GM12873 (cell line): ENCODE measurements at regions not wholly inside any gene's neighbourhood (a gene's known extent, or its start where the extent isn't known, plus 50 kb on each side); places are given as distances from the start of the nearest gene placed in this dataset.

Experiments used
- CTCF ChIP-seq: IDR thresholded peaks from 2 replicates; pipeline ENCODE4 v1.5.1; 2012; ENCODE audit warnings: low read depth, mild to moderate bottlenecking, moderate library complexity, low read length, control low read depth; ENCODE audit not compliant: insufficient read depth; ENCODE audit errors: missing control alignments

- no peak for TF ChIP-seq CTCF
Observed at GRCh38 chrX:42832764-42833549, 55.0 kb upstream of the PPP1R2C start.

DNA sequence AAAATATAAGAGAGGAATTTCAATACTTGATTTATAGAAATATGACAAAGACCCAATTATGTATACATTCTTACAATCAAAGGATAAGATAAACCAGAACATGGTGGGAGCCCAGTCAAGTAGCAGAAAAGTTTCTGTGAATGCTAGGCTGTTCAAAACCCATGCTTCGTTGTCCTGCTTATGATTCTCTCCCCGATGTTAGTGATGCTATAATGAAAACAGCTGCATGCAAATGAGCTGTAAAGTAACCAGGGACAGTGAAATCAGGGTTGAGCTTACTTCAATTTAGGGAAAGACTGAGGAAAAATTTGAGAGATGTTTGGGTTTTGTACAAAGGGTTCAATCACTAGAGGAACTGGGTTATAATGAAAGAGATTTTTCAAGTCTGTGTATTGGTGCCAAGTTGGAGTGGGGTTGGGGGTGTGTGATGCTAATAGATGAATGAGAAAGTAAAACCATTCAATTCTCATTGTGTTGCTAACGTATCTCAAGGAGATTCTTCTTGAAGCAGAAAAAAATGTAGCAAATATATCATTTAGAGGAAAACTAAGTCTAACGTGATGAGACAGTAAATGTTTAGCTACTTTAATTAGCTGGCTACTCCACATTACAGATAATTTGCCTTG lies 59.3 kb upstream of the PPP1R2C start:
- no peak for TF ChIP-seq CTCF

GRCh38 chrX:42837747-42838146 lies 59.8 kb upstream of the PPP1R2C start:
- no peak for TF ChIP-seq CTCF

GRCh38 chrX:42839632-42840031 lies 61.7 kb upstream of the PPP1R2C start:
- TF ChIP-seq CTCF: no peak

DNA sequence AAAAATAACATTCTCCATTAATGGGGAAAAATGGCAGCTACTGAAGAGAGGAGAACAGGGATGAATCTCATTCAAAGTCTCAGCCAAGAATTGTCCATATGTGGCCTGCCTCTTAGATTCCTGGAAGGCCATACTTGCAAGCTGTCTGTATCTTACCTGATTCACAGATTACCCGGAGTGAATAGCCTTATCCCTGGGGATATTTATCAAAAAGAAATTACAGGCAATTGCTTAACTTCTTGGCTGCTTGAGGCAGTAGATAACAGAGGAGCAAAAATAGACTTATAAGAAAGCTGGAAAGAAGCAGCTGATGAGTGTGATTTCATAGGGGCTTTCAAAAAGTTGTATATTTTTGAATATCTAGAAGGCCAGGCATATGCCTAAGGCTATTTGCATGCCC lies 68.8 kb upstream of the PPP1R2C start:
- TF ChIP-seq CTCF: no peak

- TF ChIP-seq CTCF: no peak
Observed at GRCh38 chrX:42855259-42855658, 77.3 kb upstream of the PPP1R2C start.

- TF ChIP-seq CTCF: no peak
Observed at GRCh38 chrX:42857766-42858165, 79.8 kb upstream of the PPP1R2C start.
